HAP-1 (cell line): ENCODE measurements at regions not wholly inside any gene's neighbourhood (a gene's known extent, or its start where the extent isn't known, plus 50 kb on each side); places are given as distances from the start of the nearest gene placed in this dataset.

Experiments used
- DNase-seq, 2 experiments: peaks; one replicate each; pipeline ENCODE4 v3.0.0-alpha.2; 2016 to 2020; ENCODE audit warnings: low spot score in 2 of 2
- H3K27me3 ChIP-seq: fragments of 250-450 bp; sonication (Bioruptor Pico); 2 replicates; pipeline ENCODE4 v1.5.1; 2020; ENCODE audit warnings: low read depth, mild to moderate bottlenecking, moderate library complexity
- H3K36me3 ChIP-seq: fragments of 250-450 bp; sonication (Bioruptor Pico); replicated peaks from 2 replicates; pipeline ENCODE4 v1.5.1; 2020; ENCODE audit warnings: mild to moderate bottlenecking
- H3K4me1 ChIP-seq: fragments of 250-450 bp; sonication (Bioruptor Pico); 2 replicates; pipeline ENCODE4 v1.5.1; 2020; ENCODE audit warnings: mild to moderate bottlenecking
- H3K4me3 ChIP-seq: fragments of 250-450 bp; sonication (Bioruptor Pico); 2 replicates; pipeline ENCODE4 v1.5.1; 2020; ENCODE audit warnings: mild to moderate bottlenecking, moderate library complexity
- H3K9me3 ChIP-seq: fragments of 250-450 bp; sonication (Bioruptor Pico); 2 replicates; pipeline ENCODE4 v1.5.1; 2020; ENCODE audit warnings: mild to moderate bottlenecking, moderate library complexity
- in situ Hi-C: fragments of 300-500 bp; cut with MboI; formaldehyde crosslinking; loops from 3 replicates; pipeline ENCODE4 v1.14.3; 2020; ENCODE audit warnings: low sequenced_read_pairs, inconsistent platforms, mixed read lengths

DNA sequence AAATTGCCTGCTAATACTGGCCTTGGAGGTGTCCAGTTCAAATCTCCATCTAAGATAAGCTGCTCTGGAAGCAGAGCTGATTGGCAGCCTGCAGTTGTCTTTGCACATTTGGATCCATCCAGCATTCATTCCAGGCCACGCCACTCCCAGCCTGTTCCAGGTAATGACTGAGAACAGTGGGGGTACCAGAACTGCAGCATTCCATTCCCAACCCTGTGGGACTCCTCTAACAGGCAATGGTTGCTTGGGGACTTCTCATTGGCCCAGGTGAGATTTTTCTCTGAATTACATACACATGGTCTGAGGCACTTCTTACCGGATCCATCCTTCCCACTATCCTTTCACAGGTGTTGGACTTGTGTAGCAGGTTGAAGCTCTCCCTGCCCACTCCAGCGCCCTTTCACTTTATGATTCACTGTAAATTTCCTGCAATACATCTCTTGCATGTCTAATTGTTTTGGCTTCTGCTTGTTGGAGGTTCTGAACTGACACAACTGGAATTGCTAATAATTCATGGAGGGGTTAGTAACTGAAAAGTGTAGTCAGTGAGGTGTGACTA lies 206.1 kb upstream of the ZFHX3 start:
- Histone ChIP-seq H3K9me3 (no peaks in the 10 kb centered on the region; the same call in 1 of the 2 replicates), H3K36me3 (no peaks in the 10 kb centered on the region), H3K4me1 (no peaks in the 10 kb centered on the region), H3K4me3 (no peak overlapping the region), H3K27me3 (no peaks in the 10 kb centered on the region)
- no peak for DNase-seq
- in situ Hi-C loops: no loop called here

GRCh38 chr16:73252446-73252845 lies 204.5 kb upstream of the ZFHX3 start:
- no peaks in the 10 kb centered on the region for H3K4me1 ChIP-seq
- no peaks in the 10 kb centered on the region; the same call in 1 of the 2 replicates for H3K9me3 ChIP-seq
- H3K4me3 ChIP-seq: no peak overlapping the region
- H3K36me3 ChIP-seq: no peaks in the 10 kb centered on the region
- H3K27me3 ChIP-seq: no peaks in the 10 kb centered on the region
- DNase-seq: no peak
- in situ Hi-C loops: no loop called here

DNA sequence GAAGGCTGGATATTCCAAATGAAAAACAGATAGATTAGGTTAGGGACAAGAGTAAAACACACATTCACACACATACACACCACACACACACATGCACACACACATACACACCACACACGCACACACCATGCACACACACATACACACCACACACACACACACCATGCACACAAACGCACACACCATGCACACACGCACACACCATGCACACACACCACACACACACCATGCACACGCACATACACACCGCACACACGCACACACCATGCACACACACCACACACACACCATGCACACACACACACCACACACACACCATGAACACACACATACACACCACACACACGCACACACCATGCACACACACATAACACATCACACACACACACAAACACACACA lies 203.7 kb upstream of the ZFHX3 start:
- no peak for DNase-seq
- Histone ChIP-seq H3K36me3 (no peaks in the 10 kb centered on the region), H3K4me1 (no peaks in the 10 kb centered on the region), H3K9me3 (no peaks in the 10 kb centered on the region; the same call in 1 of the 2 replicates), H3K27me3 (no peaks in the 10 kb centered on the region), H3K4me3 (no peak overlapping the region)
- in situ Hi-C loops: no loop called here

DNA sequence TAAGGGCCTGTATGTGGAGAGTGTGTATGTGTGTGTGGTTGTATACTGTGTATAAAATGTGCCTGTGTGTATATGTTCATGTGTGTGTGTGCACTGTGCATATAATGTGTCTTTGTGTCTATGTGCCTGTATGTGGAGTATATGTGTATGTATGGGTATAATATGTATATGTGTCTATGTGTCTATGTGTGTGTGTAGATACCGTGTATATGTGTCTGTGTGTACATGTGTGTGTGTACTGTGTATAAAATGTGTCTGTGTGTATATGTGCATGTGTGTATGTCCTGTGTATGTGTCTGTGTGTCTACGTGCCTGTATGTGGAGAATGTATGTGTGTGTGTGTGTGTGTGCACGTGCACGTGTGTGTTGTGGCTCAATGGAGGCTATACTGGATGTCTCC lies 200.4 kb upstream of the ZFHX3 start:
- in situ Hi-C loops: no loop called here
- no peaks in the 10 kb centered on the region for H3K36me3 ChIP-seq
- DNase-seq: no peak
- no peaks in the 10 kb centered on the region; the same call in 1 of the 2 replicates for H3K9me3 ChIP-seq
- no peaks in the 10 kb centered on the region for H3K4me1 ChIP-seq
- H3K27me3 ChIP-seq: no peaks in the 10 kb centered on the region
- no peak overlapping the region for H3K4me3 ChIP-seq

GRCh38 chr16:73240920-73241319 lies 193.0 kb upstream of the ZFHX3 start:
- Histone ChIP-seq H3K36me3 (no peaks in the 10 kb centered on the region), H3K4me1 (no peaks in the 10 kb centered on the region), H3K9me3 (no peaks in the 10 kb centered on the region), H3K27me3 (no peaks in the 10 kb centered on the region), H3K4me3 (no peak overlapping the region)
- in situ Hi-C loops: no loop called here
- DNase-seq: no peak

GRCh38 chr16:73237601-73238000 lies 189.7 kb upstream of the ZFHX3 start:
- H3K4me3 ChIP-seq: no peak overlapping the region
- no peaks in the 10 kb centered on the region for H3K36me3 ChIP-seq
- DNase-seq: no peak
- in situ Hi-C loops: no loop called here
- no peaks in the 10 kb centered on the region for H3K27me3 ChIP-seq
- no peaks in the 10 kb centered on the region for H3K9me3 ChIP-seq
- no peaks in the 10 kb centered on the region for H3K4me1 ChIP-seq

DNA sequence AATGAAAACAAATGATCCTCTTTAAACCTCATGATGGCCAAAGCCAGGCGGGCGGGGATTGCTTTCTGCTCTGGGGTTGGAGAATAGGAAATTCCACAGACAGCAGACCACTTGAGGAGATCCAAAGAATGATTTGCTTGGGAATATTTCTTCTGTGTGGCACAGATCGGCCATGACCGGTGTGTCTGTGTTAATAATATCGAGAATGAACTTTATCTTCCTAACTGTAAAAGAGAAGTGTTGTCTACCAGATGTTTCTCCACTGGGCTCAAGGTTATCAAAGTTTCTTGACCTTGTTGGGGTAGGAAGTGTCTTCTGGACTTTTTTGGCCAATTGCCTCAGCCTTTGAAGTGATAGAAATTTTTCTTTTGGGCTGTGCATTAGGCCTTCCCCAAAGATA lies 186.6 kb upstream of the ZFHX3 start:
- Histone ChIP-seq H3K36me3 (no peaks in the 10 kb centered on the region), H3K27me3 (no peaks in the 10 kb centered on the region), H3K9me3 (no peaks in the 10 kb centered on the region), H3K4me1 (no peaks in the 10 kb centered on the region), H3K4me3 (no peak overlapping the region)
- DNase-seq: no peak
- in situ Hi-C loops: no loop called here

GRCh38 chr16:73233846-73234424 lies 186.0 kb upstream of the ZFHX3 start:
- Histone ChIP-seq H3K36me3 (no peaks in the 10 kb centered on the region), H3K4me3 (no peak overlapping the region), H3K27me3 (no peaks in the 10 kb centered on the region), H3K4me1 (no peaks in the 10 kb centered on the region), H3K9me3 (no peaks in the 10 kb centered on the region)
- no peak for DNase-seq
- in situ Hi-C loops: no loop called here

DNA sequence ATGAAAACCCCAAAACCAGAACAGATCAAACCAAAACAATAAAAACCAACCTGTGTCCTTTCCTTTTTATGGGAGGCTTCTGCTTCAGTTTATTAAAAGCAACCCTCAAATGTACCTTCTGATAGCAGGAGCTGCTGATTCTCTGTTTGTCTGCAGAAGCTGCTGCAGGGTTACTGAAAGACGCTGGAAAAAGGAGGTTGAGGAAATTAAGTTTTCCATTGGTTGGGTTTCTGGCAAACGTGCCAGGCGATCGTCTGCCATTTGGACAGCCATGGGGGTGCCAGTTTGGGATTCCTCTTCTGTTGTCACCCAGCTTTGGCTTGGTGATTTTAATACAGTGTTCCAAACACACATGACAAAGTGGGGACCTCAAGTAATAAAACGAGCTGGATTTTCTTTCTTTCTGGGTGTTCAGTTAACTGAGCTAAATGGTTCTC lies 185.4 kb upstream of the ZFHX3 start:
- DNase-seq: no peak
- Histone ChIP-seq H3K4me1 (no peaks in the 10 kb centered on the region), H3K36me3 (no peaks in the 10 kb centered on the region), H3K4me3 (no peak overlapping the region), H3K27me3 (no peaks in the 10 kb centered on the region), H3K9me3 (no peaks in the 10 kb centered on the region)
- in situ Hi-C loops: no loop called here

- in situ Hi-C loops: no loop called here
- no peaks in the 10 kb centered on the region for H3K27me3 ChIP-seq
- H3K36me3 ChIP-seq: no peaks in the 10 kb centered on the region
- H3K4me3 ChIP-seq: no peak overlapping the region
- H3K4me1 ChIP-seq: no peaks in the 10 kb centered on the region
- no peaks in the 10 kb centered on the region for H3K9me3 ChIP-seq
- no peak for DNase-seq
Measured at GRCh38 chr16:73232555-73233328, 184.8 kb upstream of the ZFHX3 start.

GRCh38 chr16:73231944-73232554 lies 184.1 kb upstream of the ZFHX3 start:
- no peaks in the 10 kb centered on the region for H3K4me1 ChIP-seq
- peak in 1 of 2 experiments; percentile 28 for DNase-seq
- H3K4me3 ChIP-seq: no peak overlapping the region
- no peaks in the 10 kb centered on the region for H3K36me3 ChIP-seq
- in situ Hi-C loops: no loop called here
- H3K27me3 ChIP-seq: no peaks in the 10 kb centered on the region
- H3K9me3 ChIP-seq: no peaks in the 10 kb centered on the region

DNA sequence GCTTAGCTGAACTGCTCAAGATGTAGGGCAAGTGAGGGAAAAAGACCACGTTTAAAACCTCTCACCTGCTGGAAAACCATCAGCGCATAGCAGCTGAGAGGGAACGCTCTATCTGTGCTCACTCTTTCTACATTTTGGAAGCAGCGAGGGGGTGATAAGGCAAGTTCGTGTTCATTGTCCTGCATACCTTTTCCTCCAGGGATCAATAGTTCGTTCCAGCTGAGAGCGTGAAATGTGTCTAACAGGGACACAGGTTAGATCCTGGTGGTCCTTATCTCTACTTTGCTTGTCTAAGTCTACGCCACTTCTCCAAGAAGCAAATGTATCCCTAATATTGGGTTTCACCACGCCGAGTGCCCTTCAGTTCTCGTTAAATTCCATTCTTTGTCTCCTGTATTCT lies 183.5 kb upstream of the ZFHX3 start:
- Histone ChIP-seq H3K4me3 (no peak overlapping the region), H3K4me1 (no peaks in the 10 kb centered on the region), H3K27me3 (no peaks in the 10 kb centered on the region), H3K9me3 (no peaks in the 10 kb centered on the region), H3K36me3 (no peaks in the 10 kb centered on the region)
- no peak for DNase-seq
- in situ Hi-C loops: no loop called here

DNA sequence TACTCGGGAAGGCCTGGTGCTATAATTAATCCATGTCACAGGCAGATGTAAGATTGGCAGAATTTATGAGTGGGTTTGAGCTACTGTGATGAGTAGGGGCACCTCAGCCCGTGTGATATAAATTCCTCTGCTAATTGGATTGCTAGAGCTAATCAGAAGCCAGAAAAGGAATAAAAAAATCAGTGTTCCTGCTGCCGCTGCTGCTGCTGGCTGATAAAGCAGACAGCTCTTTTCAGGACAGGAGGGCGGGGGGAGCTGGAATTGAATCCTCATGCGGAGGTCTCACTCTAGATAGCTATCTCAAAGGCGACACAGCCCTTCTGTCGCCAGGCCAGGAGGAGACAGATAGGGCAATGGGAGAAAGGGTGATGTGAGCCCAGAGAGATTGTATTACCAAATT lies 182.7 kb upstream of the ZFHX3 start:
- Histone ChIP-seq H3K36me3 (no peaks in the 10 kb centered on the region), H3K27me3 (no peaks in the 10 kb centered on the region), H3K4me1 (no peaks in the 10 kb centered on the region), H3K9me3 (no peaks in the 10 kb centered on the region), H3K4me3 (no peak overlapping the region)
- no peak for DNase-seq
- in situ Hi-C loops: no loop called here

GRCh38 chr16:73228649-73229048 lies 180.7 kb upstream of the ZFHX3 start:
- Histone ChIP-seq H3K27me3 (no peaks in the 10 kb centered on the region), H3K4me3 (no peak overlapping the region), H3K9me3 (no peaks in the 10 kb centered on the region), H3K4me1 (peaks cover 4% of the 10 kb centered on the region), H3K36me3 (no peaks in the 10 kb centered on the region)
- DNase-seq: no peak
- in situ Hi-C loops: no loop called here
